ENCODE measurements at regions not wholly inside any gene's neighbourhood (a gene's known extent, or its start where the extent isn't known, plus 50 kb on each side); places are given as distances from the start of the nearest gene placed in this dataset.

DNA sequence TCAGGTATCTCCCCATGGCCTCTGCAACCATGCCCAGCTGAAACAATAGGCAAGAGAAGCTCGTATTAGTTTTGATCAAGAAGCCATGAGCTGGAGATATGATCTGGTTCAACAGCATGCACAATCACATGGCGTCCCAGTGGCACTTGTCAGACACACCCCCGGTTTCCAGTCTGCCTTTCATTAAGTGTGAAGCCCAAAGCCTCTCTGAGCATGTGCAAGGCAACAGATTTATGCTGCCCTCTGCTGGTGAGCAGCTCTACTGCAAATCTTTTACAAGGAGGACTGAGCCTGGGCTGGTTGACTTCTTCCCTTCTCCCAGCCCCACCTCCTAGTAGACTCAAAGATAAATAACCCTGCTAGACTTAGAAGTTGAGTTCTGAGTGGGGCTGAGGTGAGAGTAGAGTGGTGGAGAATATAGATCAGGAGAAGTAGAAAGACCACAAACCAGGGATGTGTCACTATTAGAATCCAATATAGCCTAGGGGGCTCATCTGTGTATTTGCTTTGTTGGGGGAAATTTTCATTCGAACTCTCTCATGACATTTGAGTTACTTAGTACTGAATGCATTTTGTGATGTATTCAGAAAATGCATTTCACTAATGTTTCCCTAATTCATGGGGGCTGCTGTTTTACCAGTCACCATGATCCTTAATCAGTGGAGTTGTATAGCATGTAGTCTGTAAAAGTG lies 53.7 kb upstream of the MBIP start (continued):
- TF ChIP-seq SCMH1 (CRISPR knock-in tag; IDR thresholded peaks at IDR 0.05; ENCODE audit: borderline replicate concordance) (no peak), DZIP1 (CRISPR knock-in tag; IDR thresholded peaks at IDR 0.05) (peak; percentile 56; the same call in 1 of the 2 replicates), CHD4 (IDR thresholded peaks at IDR 0.05; ENCODE audit: borderline replicate concordance, low read length) (no peak), DMAP1 (CRISPR knock-in tag; IDR thresholded peaks at IDR 0.05) (no peak), LCORL (IDR thresholded peaks at IDR 0.05) (no peak), LCORL (CRISPR knock-in tag; IDR thresholded peaks at IDR 0.05) (no peak), LRRFIP1 (CRISPR knock-in tag; conservative IDR thresholded peaks at IDR 0.05) (no peak), ZBTB2 (CRISPR knock-in tag; IDR thresholded peaks at IDR 0.05; ENCODE audit: low read depth) (no peak), ZNF256 (CRISPR knock-in tag; conservative IDR thresholded peaks at IDR 0.05) (no peak), NFKBIZ (CRISPR knock-in tag; IDR thresholded peaks at IDR 0.05) (0 out of 2 replicates have a peak, but pooled peaks have one; percentile 20), ZNF574 (CRISPR knock-in tag; IDR thresholded peaks at IDR 0.05) (no peak), ZNF598 (CRISPR knock-in tag; IDR thresholded peaks at IDR 0.05; ENCODE audit: borderline replicate concordance) (no peak), TP53 (CRISPR knock-in tag; conservative IDR thresholded peaks at IDR 0.05) (no peak), MAFK (conservative IDR thresholded peaks at IDR 0.05 in 1 of 2, IDR thresholded peaks at IDR 0.05 in 1 of 2; ENCODE audit: low read length in 2 of 2) (no peak)
- TF ChIP-seq, protein P1, sequence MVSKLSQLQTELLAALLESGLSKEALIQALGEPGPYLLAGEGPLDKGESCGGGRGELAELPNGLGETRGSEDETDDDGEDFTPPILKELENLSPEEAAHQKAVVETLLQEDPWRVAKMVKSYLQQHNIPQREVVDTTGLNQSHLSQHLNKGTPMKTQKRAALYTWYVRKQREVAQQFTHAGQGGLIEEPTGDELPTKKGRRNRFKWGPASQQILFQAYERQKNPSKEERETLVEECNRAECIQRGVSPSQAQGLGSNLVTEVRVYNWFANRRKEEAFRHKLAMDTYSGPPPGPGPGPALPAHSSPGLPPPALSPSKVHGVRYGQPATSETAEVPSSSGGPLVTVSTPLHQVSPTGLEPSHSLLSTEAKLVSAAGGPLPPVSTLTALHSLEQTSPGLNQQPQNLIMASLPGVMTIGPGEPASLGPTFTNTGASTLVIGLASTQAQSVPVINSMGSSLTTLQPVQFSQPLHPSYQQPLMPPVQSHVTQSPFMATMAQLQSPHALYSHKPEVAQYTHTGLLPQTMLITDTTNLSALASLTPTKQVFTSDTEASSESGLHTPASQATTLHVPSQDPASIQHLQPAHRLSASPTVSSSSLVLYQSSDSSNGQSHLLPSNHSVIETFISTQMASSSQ (IDR thresholded peaks at IDR 0.05; ENCODE audit: low read depth), result no peak
- TF ChIP-seq, protein P1 (CRISPR knock-in tag; IDR thresholded peaks at IDR 0.05; ENCODE audit: borderline replicate concordance), result no peak

Data from HepG2 (cell line).